ENCODE measurements at regions not wholly inside any gene's neighbourhood (a gene's known extent, or its start where the extent isn't known, plus 50 kb on each side); places are given as distances from the start of the nearest gene placed in this dataset.

GRCh38 chr18:2306606-2307005, 264.7 kb downstream of the METTL4 start:
- no peak for TF ChIP-seq CTCF (IDR thresholded peaks at IDR 0.05)
- no peak for TF ChIP-seq EP300 (IDR thresholded peaks at IDR 0.05)
- no peak for TF ChIP-seq POLR2A (IDR thresholded peaks at IDR 0.05)
- no peak for TF ChIP-seq POLR2AphosphoS5 (IDR thresholded peaks at IDR 0.05)

Data from stomach (tissue), 4 donors.